TTC549 (cell line): ENCODE measurements at regions not wholly inside any gene's neighbourhood (a gene's known extent, or its start where the extent isn't known, plus 50 kb on each side); places are given as distances from the start of the nearest gene placed in this dataset.
"Not testable (repeated sequence)": the region's sequence is repeated elsewhere in the genome, so short reads cannot be mapped to it uniquely, and the experiment has no call there.

ENCODE experiments used
- FAIRE-seq: peaks from 2 replicates; lab custom pipeline; 2012; peaks lifted over from hg19 to GRCh38; lab: Jason Lieb, UNC

- FAIRE-seq = no peak
Measured at GRCh38 chr10:90276894-90277475, 575.6 kb downstream of the KIF20B start.

- no peak for FAIRE-seq
Measured at GRCh38 chr10:90286406-90286805, 571.4 kb downstream of the HTR7 start.

- no peak for FAIRE-seq
Measured at GRCh38 chr10:90286941-90287340, 570.9 kb downstream of the HTR7 start.

GRCh38 chr10:90288391-90288933 is 569.4 kb downstream of the HTR7 start:
- no peak for FAIRE-seq

GRCh38 chr10:90289037-90289436 is 568.8 kb downstream of the HTR7 start:
- FAIRE-seq = no peak

- FAIRE-seq = no peak
Measured at GRCh38 chr10:90293616-90294015, 564.2 kb downstream of the HTR7 start.

- FAIRE-seq = not testable (repeated sequence)
Measured at GRCh38 chr10:90294821-90295540, 562.9 kb downstream of the HTR7 start.

- FAIRE-seq = not testable (repeated sequence)
Measured at GRCh38 chr10:90302031-90302430, 555.8 kb downstream of the HTR7 start.

- FAIRE-seq = no peak
Measured at GRCh38 chr10:90302758-90303481, 554.9 kb downstream of the HTR7 start.

- no peak for FAIRE-seq
Measured at GRCh38 chr10:90304533-90304932, 553.3 kb downstream of the HTR7 start.

- FAIRE-seq = no peak
Measured at GRCh38 chr10:90306187-90306586, 551.7 kb downstream of the HTR7 start.

GRCh38 chr10:90308223-90308622 is 549.6 kb downstream of the HTR7 start:
- no peak for FAIRE-seq

- FAIRE-seq = no peak
Measured at GRCh38 chr10:90313576-90314325, 544.1 kb downstream of the HTR7 start.

- no peak for FAIRE-seq
Measured at GRCh38 chr10:90314718-90315117, 543.1 kb downstream of the HTR7 start.

- FAIRE-seq = no peak
Measured at GRCh38 chr10:90317172-90317571, 540.7 kb downstream of the HTR7 start.

- no peak for FAIRE-seq
Measured at GRCh38 chr10:90318659-90319058, 539.2 kb downstream of the HTR7 start.

GRCh38 chr10:90319188-90319914 is 538.5 kb downstream of the HTR7 start:
- FAIRE-seq = no peak

GRCh38 chr10:90321132-90321816 is 536.6 kb downstream of the HTR7 start:
- FAIRE-seq = no peak

- FAIRE-seq = no peak
Measured at GRCh38 chr10:90326498-90327267, 531.2 kb downstream of the HTR7 start.

GRCh38 chr10:90327611-90328010 is 530.2 kb downstream of the HTR7 start:
- no peak for FAIRE-seq
